Upper lobe of left lung (tissue), 4 donors: ENCODE measurements at regions not wholly inside any gene's neighbourhood (a gene's known extent, or its start where the extent isn't known, plus 50 kb on each side); places are given as distances from the start of the nearest gene placed in this dataset.

Experiments used
- CTCF ChIP-seq, 6 experiments: fragments of 450-650 bp in 4 of 6; fragments of 200-600 bp in 2 of 6; sonication (generic) in 2 of 6; IDR thresholded peaks; one replicate each; pipeline ENCODE4 v1.5.1; 2016 to 2019; ENCODE audit warnings: antibody characterized with exemption in 6 of 6
- EP300 ChIP-seq, 4 donors: sonication (generic); formaldehyde crosslinking; IDR thresholded peaks; one replicate each; pipeline ENCODE4 v1.5.1; 2017; ENCODE audit warnings: antibody characterized with exemption in 4 of 4, control low read depth in 2 of 4
- POLR2A ChIP-seq, 4 donors: fragments of 450-650 bp; IDR thresholded peaks; one replicate each; pipeline ENCODE4 v1.5.1; 2016 to 2017; ENCODE audit warnings: antibody characterized with exemption in 4 of 4, mild to moderate bottlenecking in 2 of 4

- TF ChIP-seq CTCF (IDR thresholded peaks at IDR 0.05) (no peak), POLR2A (IDR thresholded peaks at IDR 0.05) (no peak), EP300 (IDR thresholded peaks at IDR 0.05) (no peak)
Observed at GRCh38 chrX:20542072-20542471, 275.4 kb upstream of the RPS6KA3 start.
